ENCODE measurements at regions not wholly inside any gene's neighbourhood (a gene's known extent, or its start where the extent isn't known, plus 50 kb on each side); places are given as distances from the start of the nearest gene placed in this dataset.
"Not testable (repeated sequence)": the region's sequence is repeated elsewhere in the genome, so short reads cannot be mapped to it uniquely, and the experiment has no call there.

DNA sequence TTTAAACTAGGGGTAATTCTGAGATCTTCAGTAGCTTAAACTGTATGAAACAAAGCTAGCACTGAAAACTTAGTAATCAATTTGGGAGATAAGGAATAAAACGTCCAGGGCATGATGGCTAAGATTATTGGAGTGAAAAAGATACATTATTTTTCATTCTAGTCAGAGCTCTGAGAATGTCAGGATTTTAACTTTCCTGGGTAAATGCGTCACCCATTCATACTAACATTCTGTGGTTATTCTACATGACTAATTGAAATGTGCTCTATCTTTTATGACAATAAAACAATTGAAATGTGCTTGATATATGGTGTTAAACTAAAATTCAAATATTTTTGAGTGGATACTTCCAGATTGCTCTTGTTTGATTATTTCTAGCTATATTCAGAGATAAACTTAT, 626.0 kb downstream of the EDEM1 start:
- DNase-seq (ENCODE audit: low read depth) = no peak

DNA sequence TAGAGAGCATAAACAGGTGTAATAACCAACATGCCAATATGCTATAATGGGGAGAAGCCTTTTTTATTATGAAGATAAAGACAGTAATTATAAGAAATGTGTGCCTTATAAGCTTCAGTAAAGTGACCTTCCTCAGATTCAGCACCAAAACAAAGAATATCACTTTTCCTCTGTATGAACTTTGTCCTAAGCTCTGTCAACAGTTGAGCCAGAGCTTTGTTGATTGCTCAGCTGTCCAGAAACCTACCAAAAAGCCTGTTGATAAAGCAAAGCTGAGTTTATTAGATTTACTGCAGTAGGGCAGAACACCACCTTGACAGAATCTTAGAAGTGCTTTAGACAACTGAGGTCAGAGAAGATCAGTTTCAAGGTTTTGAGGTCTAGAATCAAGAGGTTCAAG, 635.3 kb downstream of the EDEM1 start:
- no peak for DNase-seq (ENCODE audit: low read depth)

DNA sequence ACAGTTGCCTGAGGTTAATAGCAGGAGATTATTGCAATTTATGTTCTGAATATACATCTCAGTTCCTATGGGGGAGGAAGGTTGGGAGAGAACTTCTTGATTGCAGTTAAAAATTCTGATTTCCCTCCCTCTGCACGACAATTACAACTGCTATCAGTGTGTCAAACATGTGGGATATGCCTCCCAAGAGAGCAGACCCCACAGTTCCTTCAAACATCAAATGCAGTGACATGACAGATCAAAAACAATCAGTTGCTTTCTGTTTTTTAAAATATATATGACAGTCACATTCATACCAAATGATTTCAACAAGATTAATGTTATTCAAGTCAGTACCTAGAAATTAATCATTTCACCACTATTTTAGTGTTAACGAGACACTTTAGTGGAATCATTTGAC, 639.0 kb downstream of the EDEM1 start:
- DNase-seq (ENCODE audit: low read depth) = no peak

DNA sequence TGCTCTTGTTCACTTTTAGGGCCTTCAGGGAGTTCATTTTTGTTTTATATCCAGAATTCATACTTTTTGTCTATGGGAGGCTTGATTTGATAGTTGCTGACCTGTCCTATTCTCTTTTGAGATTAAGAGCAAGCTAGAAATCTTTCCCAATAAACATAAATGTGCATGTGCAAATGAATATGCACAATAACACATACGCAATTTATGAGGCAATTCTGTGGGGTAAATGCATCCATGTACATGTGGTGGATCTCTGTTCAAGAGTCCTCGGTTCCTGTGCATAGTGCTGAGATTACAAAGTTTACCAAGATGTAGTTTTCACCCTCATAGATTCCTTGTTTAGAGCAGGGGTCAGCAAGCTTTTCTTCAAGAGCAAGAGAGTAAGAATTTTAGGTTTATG, 640.7 kb downstream of the EDEM1 start:
- no peak for DNase-seq (ENCODE audit: low read depth)

DNA sequence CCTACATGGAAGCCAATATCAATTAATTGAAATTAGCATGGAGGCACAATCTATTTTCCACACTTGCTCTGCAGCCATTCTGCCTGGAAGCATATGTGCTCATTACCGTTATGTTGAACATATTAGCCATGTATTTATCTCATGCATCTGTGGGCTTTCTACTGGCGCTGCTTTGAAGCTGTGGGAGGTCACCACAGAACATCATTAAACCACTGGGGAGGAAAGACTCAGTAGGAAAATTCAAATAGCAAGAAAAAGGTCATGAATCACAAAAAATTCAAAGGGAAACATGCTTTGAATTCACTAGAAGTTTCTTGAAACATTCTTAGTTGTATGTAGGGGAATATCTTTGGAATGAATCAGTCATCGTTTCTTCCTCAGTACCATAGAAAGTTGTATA, 652.5 kb downstream of the EDEM1 start:
- DNase-seq (ENCODE audit: low read depth) = no peak

DNA sequence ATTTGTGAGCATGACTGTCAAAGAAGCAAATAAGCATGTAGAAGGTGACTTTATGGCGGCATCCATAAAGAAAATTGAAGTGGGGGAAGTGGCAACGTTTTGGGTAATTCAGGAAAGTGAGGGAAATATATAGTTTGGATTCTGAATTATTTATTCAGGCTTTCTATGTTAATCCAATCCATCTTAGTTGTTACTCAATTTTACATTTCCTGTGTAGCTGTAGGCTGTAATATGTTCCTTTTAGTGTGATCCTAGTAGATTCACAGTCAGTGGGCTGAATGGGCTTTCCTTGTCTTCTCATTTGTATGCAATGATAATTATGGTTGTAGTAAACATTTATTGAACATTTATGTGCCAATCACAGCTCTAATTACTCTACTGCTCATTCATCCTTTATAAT, 654.1 kb downstream of the EDEM1 start:
- DNase-seq (ENCODE audit: low read depth) = no peak

DNA sequence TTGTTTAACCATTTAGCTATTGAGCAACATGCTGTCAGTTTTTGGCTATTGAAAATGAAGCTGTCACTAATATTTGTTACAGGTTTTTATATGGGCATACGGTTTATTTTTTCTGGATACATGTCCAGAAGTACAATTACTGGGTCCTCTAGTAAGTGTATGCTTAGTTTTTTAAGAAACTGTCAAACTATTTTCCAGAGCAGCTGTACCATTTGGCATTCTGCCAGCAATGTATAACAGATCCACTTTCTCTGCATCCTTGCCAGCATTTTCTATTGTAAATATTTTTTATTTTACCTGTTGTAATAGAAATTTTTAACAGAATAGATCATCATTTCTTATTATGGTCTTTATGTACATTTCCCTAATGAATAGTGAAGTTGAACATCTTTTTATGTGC, 658.8 kb downstream of the EDEM1 start:
- no peak for DNase-seq (ENCODE audit: low read depth)

DNA sequence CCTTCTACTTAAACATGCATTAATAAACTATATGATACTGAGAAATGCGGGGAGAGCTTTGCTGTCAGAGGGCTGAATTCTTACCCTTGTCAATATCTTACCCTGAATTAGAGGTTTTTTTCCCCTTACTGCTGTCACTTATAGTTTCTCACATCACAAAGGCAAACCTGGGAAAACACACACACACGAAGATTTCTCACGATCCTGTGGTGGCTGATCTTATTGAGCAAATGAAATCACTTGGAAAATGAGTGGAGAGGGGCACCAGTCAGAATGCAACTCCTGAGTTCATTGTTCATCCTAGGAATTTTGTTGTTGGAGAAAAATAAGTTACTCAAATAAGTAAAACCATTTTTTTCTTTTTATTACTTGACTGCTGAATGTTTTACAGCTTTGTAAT, 673.6 kb downstream of the EDEM1 start:
- no peak for DNase-seq (ENCODE audit: low read depth)

DNA sequence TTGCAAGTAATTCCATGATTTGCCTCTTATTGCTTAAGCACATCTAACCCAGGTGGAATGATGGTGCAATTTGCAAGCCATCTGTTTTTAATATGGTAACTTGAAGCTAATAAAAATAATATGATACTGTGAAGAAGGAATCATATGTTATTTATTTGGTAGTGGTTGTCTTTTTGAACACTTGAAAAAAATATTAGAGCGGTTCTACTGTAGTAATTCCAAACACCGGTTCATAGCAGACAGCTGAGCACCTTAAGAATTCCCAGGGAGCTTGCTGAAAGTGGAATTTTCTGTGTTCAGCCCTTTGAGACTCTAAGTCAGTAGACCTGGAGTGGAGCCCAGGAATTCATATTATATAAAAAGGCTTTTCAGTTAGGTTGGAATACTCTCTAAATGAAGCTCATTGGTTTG, 687.4 kb downstream of the EDEM1 start:
- no peak for DNase-seq (ENCODE audit: low read depth)

DNA sequence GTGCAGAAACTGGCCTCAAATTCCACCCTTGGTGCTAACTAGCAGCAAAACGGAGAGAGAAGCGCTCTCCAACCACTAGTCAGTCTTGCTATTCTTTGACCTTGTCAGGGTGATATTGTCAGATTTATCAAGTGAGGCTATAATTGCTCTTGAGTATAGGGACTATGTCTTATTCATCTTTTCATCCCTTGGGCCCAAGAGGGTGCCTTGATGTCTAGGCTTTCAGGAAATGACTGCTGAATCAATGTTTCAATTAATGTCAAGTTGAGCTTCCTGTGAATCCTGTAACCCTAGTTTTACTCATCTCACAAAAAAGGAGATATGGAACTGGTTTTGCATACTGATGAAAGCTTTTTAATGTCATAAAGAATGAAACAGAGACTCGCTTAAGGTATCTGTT, 701.3 kb downstream of the EDEM1 start:
- no peak for DNase-seq (ENCODE audit: low read depth)

DNA sequence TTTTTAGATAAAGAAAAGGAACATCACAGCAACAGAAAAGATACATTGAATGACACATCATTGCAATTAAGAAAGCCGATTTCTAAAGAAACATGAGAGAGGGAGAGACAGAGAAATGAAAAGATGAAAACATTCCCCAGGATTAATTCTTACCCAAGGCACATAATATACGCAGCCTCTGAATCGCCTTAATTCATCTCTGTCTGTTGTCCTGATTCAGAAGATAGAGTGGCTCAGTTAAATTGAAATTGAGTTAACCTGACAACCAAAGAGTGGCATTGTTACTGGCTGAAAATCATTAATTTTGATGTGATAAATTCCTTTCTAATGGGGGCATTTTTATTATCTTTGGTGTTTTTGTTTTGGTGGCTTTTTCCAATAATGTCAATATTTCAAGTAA, 701.9 kb downstream of the EDEM1 start:
- no peak for DNase-seq (ENCODE audit: low read depth)

DNA sequence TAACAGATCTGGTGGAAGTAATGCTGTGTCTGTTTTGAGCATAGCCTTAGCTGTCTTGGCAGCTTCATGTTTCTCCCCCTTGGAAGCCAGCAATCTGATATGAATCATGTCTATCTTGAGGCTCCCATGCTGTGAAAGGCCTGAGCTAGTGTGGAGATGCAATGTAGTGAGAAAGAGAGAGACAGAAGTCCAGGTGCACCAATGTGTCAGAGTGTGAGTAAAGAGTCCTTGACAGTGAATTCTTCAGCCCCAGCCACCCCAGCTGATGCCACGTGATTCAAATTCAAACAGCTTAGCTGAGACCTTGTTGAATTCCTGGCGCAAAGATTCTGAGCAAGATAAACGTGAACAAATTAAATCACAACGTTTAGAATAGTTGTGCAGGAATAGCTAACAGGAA, 704.2 kb downstream of the EDEM1 start:
- DNase-seq (ENCODE audit: low read depth) = no peak

DNA sequence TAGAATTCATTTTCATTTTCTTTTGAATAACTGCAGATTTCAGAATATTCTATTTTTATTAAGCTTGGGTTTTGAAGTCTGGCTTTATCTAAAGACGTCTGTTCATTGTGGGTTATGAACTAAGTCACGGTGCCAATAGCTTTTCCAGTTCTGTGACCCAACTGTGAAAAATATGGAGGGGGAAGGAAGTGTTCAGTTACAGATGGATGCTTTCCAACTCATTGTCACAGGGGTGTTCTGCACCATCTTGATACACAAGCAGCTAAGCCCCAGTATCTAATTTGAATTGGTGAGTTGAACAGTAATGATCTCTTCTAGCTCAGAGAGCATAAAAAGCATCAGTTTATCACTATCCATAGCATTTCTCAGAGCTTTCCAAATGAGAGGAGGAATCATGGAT, 710.6 kb downstream of the EDEM1 start:
- DNase-seq (ENCODE audit: low read depth) = no peak

DNA sequence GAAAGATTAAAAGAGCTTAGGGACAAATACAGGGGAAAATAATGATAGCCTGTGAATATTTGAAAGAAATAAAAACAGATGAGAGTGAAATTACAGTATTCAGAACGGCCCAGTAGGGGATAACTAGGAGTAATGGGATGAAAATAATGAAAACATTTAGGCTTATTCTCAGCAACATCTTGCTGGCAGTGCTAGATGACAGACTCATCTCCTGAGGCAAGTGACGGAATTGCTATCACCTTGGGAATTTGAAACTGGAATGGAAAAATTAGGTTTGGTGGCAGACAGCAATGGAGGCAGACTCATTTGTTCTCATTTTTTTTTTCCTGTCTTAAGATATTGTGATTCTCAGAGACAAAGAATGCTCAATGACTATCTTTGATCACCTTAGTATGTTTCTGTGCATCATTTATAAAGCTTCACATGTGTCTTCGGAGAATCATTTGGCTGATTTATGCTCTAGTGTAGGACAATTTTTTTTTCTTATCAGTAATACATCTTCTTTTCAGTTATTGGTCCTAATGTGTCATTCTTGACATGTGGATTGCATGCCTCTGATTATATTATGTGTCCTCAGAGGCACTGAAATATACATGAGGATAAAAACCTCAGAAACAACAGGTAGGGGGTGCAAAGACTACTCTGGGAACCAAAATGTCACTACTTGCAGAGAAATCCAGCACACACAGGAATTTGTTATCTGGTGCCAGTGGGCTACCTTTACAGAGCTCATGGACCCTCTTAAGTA, 711.7 kb downstream of the EDEM1 start:
- no peak for DNase-seq (ENCODE audit: low read depth)

DNA sequence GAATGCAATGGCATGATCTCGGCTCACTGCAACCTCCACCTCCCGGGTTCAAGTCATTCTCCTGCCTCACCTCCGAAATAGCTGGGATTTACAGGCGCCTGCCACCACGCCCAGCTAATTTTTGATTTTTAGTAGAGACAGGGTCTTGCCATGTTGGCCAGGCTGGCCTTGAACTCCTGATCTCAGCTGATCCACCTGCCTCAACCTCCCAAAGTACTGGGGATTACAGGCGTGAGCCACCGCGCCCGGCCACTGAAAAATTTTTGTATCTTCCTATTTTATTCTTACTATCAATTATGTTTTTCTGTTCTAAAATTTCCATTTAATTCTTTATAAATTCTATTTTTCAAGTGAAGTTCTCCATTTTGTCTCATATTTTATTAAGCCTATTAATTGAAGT, 730.4 kb downstream of the EDEM1 start:
- DNase-seq (ENCODE audit: low read depth) = no peak

DNA sequence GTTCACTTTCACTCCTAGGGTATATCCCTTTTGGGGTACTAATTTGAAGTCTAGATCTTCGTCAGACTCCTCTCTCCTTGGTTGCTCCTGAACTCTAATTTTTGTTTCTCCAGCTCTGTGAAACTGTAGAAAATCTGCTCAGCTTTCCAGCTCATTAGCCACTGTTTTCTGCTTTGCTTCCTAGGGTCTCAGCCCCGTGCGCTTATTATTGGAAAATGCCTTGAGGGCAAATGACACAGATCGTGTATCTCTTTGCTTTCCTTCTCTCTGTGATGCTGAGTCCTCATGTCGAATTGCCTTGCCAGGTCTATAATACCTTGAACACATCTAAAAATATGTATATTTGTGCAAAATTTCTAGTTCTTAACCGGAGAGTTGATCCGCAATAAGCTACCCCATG, 731.1 kb downstream of the EDEM1 start:
- DNase-seq (ENCODE audit: low read depth) = no peak

DNA sequence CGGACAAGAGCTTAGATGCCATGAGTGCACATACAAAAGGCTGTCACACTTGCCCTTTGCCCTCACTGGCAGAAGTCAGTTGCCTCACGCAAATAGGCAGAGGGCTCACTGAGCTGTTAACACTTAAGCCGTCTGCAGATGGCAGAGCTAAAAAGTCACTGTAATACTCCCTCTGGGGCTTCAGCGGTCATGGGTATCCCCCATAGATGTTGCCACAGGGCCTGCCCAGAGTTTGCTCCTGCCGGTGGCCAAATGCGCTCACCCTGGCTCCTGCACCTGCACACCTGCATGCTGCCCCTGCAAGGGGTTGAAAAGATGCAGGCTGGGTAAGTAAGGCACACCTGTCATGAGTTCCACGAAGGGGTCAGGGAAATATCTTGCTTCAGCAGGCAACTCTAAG, 741.5 kb downstream of the EDEM1 start:
- DNase-seq (ENCODE audit: low read depth) = no peak

DNA sequence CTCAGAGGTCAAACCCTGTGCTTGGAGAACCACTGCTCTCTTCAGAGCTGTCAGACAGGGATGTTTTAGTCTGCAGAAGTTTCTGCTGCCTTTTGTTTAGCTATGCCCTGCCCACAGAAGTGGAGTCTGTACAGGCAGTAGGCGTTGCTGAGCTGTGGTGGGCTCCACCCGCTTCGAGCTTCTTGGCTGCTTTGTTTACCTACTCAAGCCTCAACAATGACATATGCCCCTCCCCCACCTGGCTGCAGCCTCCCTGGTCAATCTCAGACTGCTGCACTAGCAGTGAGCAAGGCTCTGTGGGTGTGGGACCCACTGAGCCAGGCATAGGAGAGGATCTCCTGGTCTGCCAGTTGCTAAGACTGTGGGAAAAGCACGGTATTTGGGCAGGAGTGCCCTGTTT, 756.6 kb downstream of the EDEM1 start:
- DNase-seq (ENCODE audit: low read depth) = not testable (repeated sequence)

DNA sequence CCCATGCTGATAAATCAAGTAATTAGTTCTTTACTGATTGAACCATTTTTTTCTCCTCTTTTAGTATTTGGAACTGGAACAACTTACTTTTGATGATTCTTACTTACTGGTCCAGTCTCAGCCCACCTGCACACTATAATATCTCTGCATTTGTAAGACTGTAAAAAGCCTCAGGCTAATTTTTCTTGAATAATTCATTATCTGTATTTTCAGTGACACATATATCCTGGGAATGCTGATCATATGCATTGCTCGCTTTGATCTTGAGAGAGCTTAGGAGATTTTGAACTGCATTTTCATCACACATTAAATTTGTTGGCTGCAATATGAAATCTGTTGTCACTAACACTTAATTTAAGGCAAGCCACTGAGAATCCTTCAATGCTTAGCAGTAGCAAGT, 760.6 kb downstream of the EDEM1 start:
- no peak for DNase-seq (ENCODE audit: low read depth)

DNA sequence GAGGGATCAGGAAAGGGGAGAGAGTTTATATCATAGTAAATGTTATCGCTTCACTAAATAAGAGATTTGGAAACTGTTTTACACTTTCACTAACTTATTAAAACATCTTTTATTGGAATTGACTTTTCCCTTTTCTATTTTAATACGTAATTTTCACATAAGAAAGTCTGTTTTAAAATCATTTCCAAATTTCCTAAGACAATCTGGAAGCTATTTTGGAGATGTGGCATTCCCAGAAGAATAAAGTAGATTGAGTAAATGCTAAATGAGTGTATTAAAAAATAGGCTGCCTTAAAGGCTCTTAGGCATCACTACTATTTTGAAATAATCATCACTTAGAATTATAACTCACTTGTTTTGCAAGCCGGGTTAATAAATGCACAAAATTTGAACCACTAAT, 763.5 kb downstream of the EDEM1 start:
- no peak for DNase-seq (ENCODE audit: low read depth)

DNA sequence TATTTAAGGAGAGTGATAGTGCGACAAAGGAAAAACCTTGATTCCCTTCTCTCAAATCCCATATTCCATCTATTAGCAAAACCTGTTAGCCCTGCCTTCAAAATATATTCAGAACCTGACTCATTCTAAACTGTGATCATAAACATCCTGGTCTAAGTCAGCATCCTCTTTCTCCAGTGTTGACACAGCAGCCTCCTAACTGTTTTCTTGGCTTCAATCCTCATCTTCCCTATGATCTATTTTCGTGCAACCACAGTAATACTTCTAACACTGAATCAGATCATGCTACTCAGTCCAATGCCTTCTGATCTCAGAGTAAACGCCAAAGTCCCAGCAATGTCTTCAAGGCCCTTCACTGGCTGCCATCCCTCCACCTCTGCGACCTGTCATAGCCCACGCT, 785.1 kb downstream of the EDEM1 start:
- no peak for DNase-seq (ENCODE audit: low read depth)

DNA sequence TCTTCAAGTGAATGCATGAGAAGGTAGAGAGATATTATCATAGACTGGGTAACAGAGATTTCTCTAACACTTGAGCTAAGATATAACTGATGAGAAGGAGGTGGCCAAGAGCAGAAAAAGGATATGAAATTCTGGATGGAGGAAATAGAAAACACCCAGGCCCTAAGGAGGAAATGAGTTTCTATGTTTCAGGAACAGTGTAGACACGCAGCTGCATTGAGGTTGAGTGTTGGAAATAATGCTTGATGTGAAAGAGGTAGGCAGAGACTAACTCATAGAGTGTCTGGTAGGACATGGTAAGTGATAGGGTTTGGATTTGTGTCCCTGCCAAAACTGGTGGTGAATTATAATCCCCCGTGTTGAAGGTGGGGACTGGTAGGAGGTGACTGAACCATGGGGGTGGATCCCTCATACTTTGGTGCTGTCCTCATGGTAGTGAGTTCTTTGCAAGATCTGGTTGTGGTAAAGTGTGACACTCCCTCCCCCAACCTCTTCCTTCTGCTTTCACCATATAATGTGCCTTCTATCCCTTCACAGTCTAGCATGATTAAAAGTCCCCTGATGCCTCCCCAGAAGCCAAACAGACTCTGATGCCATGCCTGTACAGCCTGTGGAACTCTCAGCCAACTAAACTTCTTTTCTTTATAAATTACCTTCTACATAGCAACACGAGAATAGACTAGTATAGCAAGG, 787.3 kb downstream of the EDEM1 start:
- no peak for DNase-seq (ENCODE audit: low read depth)

DNA sequence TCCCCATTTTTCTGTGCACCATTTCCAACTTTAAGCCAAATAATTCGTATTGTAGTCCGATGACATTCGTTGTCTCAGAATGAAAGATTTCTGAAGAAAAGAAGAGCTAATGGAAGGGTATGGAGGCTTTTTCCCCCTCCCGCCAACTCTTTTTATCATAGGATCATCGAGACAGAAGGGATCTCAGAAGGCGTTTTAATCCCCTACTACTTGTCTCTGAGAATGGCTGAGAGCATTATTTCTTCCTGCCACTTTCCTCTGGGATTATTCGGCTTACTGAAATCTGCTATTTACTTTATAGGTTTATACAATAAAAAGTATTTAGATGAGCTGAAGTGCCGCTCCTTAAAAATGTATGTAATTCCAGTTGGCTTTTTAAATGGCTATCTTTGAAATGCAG, 789.8 kb downstream of the EDEM1 start:
- DNase-seq (ENCODE audit: low read depth) = no peak

DNA sequence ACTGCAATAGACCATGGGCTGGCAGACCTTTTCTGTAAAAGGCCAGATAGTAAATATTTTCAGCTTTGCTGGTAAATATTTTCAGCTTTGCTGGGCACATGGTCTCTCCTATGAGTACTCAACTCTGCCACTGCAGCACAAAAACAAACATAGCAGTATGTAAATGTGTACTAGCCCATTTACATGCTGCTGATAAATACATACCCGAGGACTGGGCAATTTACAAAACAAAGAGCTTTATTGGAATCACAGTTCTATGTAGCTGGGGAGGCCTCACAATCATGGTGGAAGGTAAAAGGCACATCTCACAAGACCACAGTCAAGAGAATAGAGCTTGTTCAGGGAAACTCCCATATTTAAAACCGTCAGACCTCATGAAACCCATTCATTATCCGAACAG, 793.0 kb downstream of the EDEM1 start:
- DNase-seq (ENCODE audit: low read depth) = no peak
